Kidney tubule cell (primary cell): ENCODE measurements at regions not wholly inside any gene's neighbourhood (a gene's known extent, or its start where the extent isn't known, plus 50 kb on each side); places are given as distances from the start of the nearest gene placed in this dataset.

ENCODE experiments used
- DNase-seq: peaks from one replicate; pipeline ENCODE4 v3.0.0-alpha.2; 2018; ENCODE audit warnings: low spot score

GRCh38 chr21:24729568-24729967 lies 877.7 kb downstream of the MRPL39 start:
- peak; percentile 5 for DNase-seq

DNA sequence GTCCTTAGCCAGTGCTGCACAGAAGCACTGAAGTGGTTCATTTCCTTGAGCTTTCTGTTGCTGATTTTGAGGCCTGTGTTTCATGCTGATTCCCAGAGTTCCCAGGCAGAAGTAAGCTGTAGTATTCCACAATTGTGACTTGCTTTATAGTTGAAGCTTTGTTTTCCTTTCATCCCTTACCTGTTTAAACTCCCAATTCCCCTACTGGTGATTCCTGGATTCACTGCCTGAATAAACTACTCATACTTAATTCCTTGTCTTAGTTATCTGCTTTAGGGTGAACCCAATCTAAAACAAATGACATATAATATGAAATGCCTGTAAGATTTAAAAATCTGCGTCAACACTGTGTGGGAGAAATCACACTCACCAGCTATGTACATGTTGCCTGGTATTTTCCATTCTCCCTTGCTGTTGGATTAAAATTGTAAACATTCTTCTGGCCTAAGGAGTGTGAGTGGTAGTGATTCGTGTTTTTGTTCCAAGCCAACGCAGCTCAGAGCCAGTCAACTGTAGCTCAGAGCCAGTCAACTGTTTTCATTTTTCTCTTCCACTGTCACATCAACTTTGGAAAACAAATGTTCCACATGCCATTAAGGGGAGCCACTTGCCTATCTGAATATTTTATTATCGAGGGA lies 879.4 kb downstream of the MRPL39 start:
- DNase-seq = peak; percentile 58

DNA sequence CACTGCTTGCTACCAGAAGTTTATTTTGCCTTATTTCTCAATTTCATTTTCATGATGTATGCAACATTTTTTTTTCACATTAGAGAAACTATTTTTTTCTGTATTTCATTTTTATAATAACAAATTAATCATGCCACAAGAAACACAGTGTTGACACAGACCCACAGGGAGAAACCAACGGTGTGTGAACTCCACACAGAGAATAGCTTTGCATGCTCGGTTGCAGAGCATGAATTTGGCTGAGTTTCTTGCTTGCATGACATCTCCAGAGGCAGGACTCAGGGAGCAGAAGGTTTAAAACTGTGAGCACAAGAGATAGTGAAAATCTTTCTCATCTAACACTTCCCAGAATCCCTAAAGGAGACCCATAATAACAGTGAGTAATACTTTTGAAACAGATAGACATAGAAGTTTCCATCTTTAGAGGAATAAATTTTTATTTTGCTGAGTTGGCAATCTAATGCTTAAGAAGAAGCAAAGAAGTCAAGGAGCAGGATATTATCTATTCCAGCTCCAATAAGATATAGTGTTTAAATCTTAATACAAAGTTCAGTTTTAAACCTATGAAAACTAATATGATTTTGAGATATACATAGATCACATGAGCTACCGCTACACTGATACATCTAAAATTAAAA lies 890.9 kb downstream of the MRPL39 start:
- peak; percentile 79 for DNase-seq

DNA sequence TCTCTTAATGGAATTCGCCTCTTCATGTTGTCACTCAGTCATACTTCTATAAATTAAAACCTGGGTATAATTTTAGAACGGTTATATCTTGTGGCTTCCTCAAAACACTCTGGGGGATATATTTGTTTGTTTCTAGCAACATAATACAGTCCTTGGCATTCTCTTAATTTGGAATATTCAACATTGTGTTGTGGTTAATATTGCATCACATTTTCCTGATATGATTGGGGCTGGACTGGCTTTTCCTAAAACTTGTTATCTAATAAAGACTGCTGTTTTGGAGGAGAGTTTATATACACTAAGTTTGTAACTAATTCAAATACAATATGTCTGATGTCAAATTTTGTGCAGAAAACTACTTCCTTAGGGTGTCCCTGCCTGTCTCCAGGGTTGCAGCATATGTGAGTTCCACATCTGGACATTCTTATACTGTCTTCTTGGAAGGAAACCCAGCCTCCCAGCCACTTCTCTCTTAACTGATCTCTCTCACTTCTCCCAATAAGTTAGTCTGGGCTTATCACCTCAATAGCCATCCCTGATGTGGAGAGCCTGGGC lies 892.6 kb downstream of the MRPL39 start:
- no peak for DNase-seq

- DNase-seq = no peak
Measured at GRCh38 chr21:24705201-24705600, 902.1 kb downstream of the MRPL39 start.

- no peak for DNase-seq
Measured at GRCh38 chr21:24693779-24694178, 913.5 kb downstream of the MRPL39 start.

DNA sequence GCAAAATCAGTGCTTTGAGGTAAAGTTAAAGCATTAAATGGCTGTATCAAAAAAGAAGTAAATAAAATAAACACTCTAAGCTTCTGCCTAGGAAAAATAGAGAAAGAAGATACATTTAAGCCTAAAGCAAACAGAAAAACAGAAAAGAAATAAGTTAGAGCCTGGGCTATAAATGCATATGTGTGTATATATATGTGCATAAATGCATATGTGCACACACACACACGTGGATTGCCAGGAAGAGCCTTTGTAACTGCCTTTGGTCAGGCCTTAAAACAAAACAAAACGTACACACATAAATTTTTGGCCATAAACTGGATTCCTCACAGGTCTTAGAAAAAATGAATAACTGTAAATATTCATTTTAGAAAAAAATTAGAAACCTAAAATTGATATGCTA lies 925.8 kb downstream of the MRPL39 start:
- DNase-seq = no peak

DNA sequence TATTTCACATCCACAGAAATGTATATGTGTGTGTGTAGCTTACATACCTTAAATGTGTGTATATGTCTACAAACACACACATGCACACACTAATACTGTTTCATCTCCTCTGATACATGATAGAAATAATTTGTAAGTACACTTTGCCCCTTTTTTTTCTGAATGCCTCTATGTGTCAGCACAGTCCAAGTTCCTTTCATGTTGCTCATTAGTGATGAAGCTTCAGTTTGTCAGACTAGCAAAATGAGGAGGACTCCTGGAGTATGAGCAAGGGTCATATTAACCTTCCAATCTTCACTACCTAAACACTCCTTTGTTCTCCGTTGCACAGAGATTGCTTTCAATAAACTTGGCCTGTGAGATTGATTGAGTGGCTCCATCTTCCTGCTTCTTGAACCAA lies 935.4 kb downstream of the MRPL39 start:
- DNase-seq = peak; percentile 48

DNA sequence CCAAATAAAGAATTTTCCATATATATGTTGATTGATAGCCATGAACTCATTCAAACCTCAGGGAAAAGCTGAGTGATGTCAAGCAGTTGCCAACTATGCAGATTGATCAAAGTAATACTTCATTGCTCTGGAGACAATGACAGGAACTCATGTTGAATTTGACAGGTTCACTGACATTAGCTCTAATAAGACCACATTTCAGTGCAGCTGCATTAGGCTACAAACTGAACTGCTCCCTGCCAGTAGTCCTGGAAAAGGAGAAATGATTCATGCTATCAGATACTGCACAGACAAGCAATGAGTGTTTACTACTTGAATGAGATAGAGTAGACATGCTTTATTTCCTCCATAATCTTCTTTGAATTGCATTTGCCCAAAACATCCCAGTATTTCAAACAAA lies 948.4 kb downstream of the MRPL39 start:
- DNase-seq = peak; percentile 23

DNA sequence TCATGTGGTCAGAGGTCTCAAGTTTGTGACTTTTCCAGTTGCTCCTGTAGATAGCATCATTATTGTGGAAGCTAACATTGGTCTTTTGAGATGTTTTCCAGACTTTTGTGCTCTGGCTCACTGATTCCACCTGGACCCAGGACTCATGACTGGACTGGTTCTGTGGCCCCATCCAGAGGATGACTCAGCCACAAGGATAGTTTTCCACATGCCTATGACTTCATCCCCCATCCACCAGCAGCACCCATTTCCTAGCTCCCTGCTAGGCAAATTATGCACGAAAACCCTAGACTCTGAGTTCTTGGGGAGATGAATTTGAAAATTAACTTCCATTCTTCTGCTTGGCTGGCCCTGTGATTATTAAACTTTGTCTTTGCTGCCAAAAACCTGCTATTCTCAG lies 949.3 kb downstream of the MRPL39 start:
- DNase-seq = peak; percentile 80

DNA sequence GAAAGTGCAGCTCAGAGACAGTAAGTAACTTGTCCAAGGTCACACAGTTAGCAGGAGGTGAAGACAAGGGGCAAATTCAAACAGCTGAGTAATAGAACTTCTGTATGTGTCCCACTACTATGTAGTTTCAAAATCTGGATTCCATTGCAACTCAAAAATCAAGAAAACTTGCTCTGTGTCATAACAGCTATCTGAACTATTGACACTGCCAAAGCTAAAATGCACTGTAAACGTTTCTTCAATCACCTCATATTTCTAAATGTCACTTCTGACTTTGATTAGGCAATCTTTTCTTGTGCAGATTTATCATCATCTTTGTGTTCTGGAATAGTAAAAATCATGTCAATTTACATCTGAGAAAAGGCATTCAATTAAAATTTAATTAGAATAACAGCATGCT lies 957.6 kb downstream of the MRPL39 start:
- no peak for DNase-seq

DNA sequence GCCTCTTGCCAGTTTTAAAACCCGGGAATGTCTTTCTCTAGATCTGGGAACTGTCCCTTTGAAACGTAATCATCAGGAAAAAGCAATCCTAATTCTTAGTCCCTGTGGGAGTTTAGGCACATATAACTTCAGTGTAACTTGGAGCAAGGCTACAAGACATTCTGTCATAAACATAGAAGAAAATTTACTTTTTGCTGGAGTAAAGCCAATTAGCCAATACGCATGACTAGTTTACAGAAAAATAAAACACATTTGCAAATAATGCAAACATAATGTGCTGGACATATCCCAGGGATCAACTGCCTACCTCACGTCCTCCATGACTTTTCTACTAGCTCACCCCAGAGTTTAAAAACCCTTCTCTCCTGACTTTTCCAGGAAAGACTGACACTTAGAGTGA lies 970.6 kb downstream of the MRPL39 start:
- no peak for DNase-seq

DNA sequence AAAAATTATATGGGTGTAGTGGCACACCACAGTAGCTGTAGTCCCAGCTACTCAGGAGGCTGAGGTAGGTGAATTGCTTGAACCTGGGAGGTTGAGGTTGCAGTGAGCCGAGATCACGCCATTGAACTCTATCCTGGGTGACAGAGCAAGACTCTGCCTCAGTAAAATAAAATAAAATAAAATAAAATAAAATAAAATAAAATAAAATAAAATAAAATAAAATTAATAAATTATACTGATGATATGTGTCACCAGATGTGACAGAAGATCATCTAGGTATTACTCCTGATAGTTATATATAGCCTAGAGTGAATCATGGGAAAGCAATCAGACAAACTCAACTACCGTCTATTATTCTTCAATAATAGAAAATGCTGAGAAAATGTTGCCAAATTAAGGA lies 972.5 kb downstream of the MRPL39 start:
- no peak for DNase-seq

GRCh38 chr21:24628536-24628935 lies 978.7 kb downstream of the MRPL39 start:
- DNase-seq = no peak

GRCh38 chr21:24628046-24628445 lies 979.2 kb downstream of the MRPL39 start:
- no peak for DNase-seq

DNA sequence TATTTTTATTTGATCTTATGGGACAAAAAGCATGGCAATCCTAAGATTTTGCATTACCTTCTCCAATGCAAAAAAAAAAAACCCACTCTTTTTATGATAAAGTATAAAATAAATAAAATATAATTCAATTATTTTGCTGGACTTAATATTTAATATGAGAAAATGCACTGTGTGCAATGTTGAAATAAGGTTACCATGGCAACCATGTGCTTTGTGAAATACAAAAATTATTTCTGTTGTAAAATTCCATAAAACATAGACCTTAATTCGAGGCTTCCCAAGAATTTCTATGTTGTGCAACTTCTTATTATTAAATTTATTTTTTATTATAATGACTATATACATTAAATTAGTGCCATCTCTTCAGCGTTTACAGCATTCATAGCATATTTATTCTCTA lies 989.5 kb downstream of the MRPL39 start:
- DNase-seq = no peak

- no peak for DNase-seq
Measured at GRCh38 chr21:24594082-24594481, 1013.2 kb downstream of the MRPL39 start.

DNA sequence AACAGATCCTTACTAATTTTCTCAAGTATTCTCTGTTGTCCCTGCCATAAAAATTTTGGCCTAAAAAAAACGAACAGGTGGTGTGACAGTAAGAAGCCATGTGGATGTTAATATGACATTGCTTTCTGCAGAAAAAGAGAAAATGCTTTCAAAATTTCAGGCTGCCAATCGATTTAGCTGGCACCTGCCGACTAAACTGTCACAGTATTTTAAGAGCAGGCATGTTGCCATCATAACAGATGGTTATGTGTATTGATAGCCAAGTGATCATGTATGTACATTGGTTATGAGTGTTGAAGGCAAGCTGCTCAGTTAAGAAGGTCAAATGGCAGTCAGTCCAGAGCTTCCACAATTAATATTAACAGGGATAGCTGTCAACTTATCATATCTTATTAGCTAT lies 1017.0 kb downstream of the MRPL39 start:
- DNase-seq = no peak

- DNase-seq = no peak
Measured at GRCh38 chr21:24583473-24583872, 1023.8 kb downstream of the MRPL39 start.

DNA sequence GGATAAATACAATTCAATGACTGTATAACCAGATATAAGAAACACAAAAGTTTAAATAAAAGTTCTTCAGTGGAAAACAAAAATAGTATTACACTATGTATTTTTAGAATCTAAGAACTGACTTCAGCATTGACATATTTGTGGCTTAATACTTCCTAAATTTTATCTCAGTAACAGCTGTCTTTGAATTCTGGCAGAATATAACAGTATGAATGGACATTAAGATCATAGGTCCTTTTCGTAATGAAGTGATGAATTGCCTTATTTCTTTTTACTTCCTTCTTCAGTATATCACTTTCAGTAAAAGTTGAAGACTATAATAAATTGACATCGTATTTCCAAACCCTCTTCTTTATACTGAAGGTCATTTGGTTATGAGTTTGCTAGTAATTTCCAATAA lies 1030.0 kb downstream of the MRPL39 start:
- no peak for DNase-seq

DNA sequence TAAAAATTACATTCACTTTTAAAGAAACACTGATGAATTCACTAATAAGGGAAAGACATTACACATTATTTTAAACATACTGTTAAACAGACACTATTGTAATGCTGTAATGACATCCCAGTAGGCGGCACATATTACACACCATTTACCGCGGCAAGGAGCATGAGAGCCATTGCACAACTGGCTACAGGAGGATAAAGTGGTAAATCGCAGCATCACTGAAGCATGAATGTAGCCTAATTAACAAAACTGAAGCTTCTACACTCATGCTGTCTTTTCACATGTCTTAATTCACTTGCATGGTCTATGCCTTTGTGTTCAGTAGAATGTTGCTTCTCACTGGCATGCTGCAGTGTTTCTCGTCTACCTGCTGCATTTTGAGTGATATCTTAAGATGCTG lies 1046.0 kb downstream of the MRPL39 start:
- DNase-seq = no peak

GRCh38 chr21:24552491-24552890 lies 1054.8 kb downstream of the MRPL39 start:
- no peak for DNase-seq

DNA sequence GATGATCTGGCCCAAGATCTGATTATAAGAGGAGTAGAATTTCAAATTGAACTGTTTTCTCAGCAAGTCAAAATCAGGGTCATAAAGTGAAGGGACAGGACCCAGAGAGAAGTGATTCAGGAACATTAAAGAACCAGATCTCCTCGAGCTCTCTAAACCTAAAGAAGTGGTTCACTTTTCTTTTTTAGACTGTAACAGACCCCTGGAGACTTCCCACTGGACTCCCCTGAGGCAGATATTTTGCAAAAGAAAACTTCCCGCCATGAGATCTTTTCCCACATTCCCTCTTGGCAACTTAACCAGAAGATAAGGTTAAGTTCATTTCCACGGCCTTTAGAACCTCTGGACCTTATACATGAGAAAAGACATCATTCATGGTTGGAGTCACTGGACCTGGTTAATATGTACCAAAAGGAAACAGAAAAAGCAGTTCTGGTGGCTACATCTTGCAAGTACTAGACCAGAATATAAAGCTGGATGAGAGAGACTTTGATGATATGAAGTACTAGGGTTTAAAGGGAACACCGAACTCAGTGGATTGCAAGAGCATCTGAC lies 1061.4 kb downstream of the MRPL39 start:
- peak; percentile 2 for DNase-seq
